Endothelial cell of umbilical vein (primary cell): ENCODE measurements at regions not wholly inside any gene's neighbourhood (a gene's known extent, or its start where the extent isn't known, plus 50 kb on each side); places are given as distances from the start of the nearest gene placed in this dataset.

Source experiments
- CTCF ChIP-seq, 2 donors: IDR thresholded peaks; 1 replicate in 1 of 2; 2 replicates in 1 of 2; pipeline ENCODE4 v1.5.1; 2011; ENCODE audit warnings: low read length in 2 of 2, mild to moderate bottlenecking in 2 of 2, moderate library complexity in 2 of 2, control low read depth in 1 of 2, inconsistent platforms in 1 of 2, low read depth in 1 of 2; ENCODE audit not compliant: insufficient read depth in 1 of 2; ENCODE audit errors: extremely low read depth in 1 of 2
- EZH2 ChIP-seq: IDR thresholded peaks from 2 replicates; pipeline ENCODE4 v1.6.1; 2012; ENCODE audit warnings: borderline replicate concordance, low read depth, mild to moderate bottlenecking, moderate library complexity, low read length, inconsistent platforms; ENCODE audit not compliant: severe bottlenecking
- FOS ChIP-seq: IDR thresholded peaks from 2 replicates; pipeline ENCODE4 v1.6.1; 2011; ENCODE audit warnings: mild to moderate bottlenecking, low read length, moderate library complexity, borderline replicate concordance; ENCODE audit not compliant: insufficient read depth
- GATA2 ChIP-seq: IDR thresholded peaks from 2 replicates; pipeline ENCODE4 v1.7.0; 2011; ENCODE audit warnings: low read depth, mild to moderate bottlenecking, moderate library complexity, mixed read lengths, low read length; ENCODE audit not compliant: insufficient read length, insufficient read depth
- POLR2A ChIP-seq: IDR thresholded peaks from 2 replicates; pipeline ENCODE4 v1.6.1; 2012; ENCODE audit warnings: low read depth, mild to moderate bottlenecking, control low read depth, low read length
- POLR2AphosphoS5 ChIP-seq: IDR thresholded peaks from 2 replicates; pipeline ENCODE4 v1.6.1; 2012; ENCODE audit warnings: low read depth, mild to moderate bottlenecking, control low read depth, low read length, moderate library complexity; ENCODE audit not compliant: insufficient read depth

- TF ChIP-seq CTCF (IDR thresholded peaks at IDR 0.05; ENCODE audit: extremely low read depth in 1 of 2, insufficient read depth in 1 of 2, low read depth in 1 of 2, low read length in 2 of 2): no peak
- no peak for TF ChIP-seq GATA2
- no peak for TF ChIP-seq EZH2
- no peak for TF ChIP-seq POLR2AphosphoS5
- no peak for TF ChIP-seq FOS
- TF ChIP-seq POLR2A: no peak
Observed at GRCh38 chr6:153583685-153584084, 452.6 kb upstream of the RGS17 start.
